WTC11 (cell line): ENCODE measurements at regions not wholly inside any gene's neighbourhood (a gene's known extent, or its start where the extent isn't known, plus 50 kb on each side); places are given as distances from the start of the nearest gene placed in this dataset.

ENCODE experiments used
- AR ChIP-seq: fragments of 250-450 bp; sonication (Bioruptor Pico); IDR thresholded peaks from 2 replicates; pipeline ENCODE4 v1.9.0; 2021; ENCODE audit warnings: mild to moderate bottlenecking
- ATF2 ChIP-seq: sonication (generic); formaldehyde crosslinking; IDR thresholded peaks from 2 replicates; pipeline ENCODE4 v1.8.1; 2022; ENCODE audit warnings: low read depth, missing genetic modification reagents, borderline replicate concordance
- CTCF ChIP-seq: fragments of 200-600 bp; IDR thresholded peaks from 2 replicates; pipeline ENCODE4 v1.8.0; 2022; ENCODE audit warnings: antibody characterized with exemption
- E2F1 ChIP-seq: sonication (generic); formaldehyde crosslinking; IDR thresholded peaks from 2 replicates; pipeline ENCODE4 v1.8.0; 2022; ENCODE audit warnings: mild to moderate bottlenecking, missing genetic modification reagents
- ETV6 ChIP-seq: sonication (generic); formaldehyde crosslinking; IDR thresholded peaks from 2 replicates; pipeline ENCODE4 v1.8.1; 2022; ENCODE audit warnings: mild to moderate bottlenecking, missing genetic modification reagents
- GABPB1 ChIP-seq: sonication (generic); formaldehyde crosslinking; IDR thresholded peaks from 2 replicates; pipeline ENCODE4 v1.8.1; 2023; ENCODE audit warnings: mild to moderate bottlenecking, missing genetic modification reagents
- NR2C2 ChIP-seq: sonication (generic); formaldehyde crosslinking; IDR thresholded peaks from 2 replicates; pipeline ENCODE4 v1.8.0; 2022; ENCODE audit warnings: mild to moderate bottlenecking, missing genetic modification reagents
- RORB ChIP-seq: fragments of 250-450 bp; sonication (Bioruptor Pico); IDR thresholded peaks from 2 replicates; pipeline ENCODE4 v1.9.0; 2021; ENCODE audit warnings: mild to moderate bottlenecking
- ZBTB43 ChIP-seq: sonication (generic); formaldehyde crosslinking; IDR thresholded peaks from 2 replicates; pipeline ENCODE4 v1.8.1; 2023; ENCODE audit warnings: mild to moderate bottlenecking, missing genetic modification reagents
- ZMAT4 ChIP-seq: fragments of 250-450 bp; sonication (Bioruptor Pico); IDR thresholded peaks from 2 replicates; pipeline ENCODE4 v1.9.0; 2021; ENCODE audit warnings: mild to moderate bottlenecking
- ZSCAN18 ChIP-seq: fragments of 250-450 bp; sonication (Bioruptor Pico); IDR thresholded peaks from 2 replicates; pipeline ENCODE4 v2.1.2; 2022; ENCODE audit warnings: mild to moderate bottlenecking, moderate library complexity

- TF ChIP-seq AR: no peak
- TF ChIP-seq NR2C2 (CRISPR knock-in tag): no peak
- TF ChIP-seq RORB (CRISPR knock-in tag): no peak
- no peak for TF ChIP-seq ZMAT4 (CRISPR knock-in tag)
- TF ChIP-seq GABPB1: no peak
- TF ChIP-seq CTCF: no peak
- TF ChIP-seq ZSCAN18: no peak
- no peak for TF ChIP-seq ETV6
- no peak for TF ChIP-seq ATF2
- TF ChIP-seq ZBTB43 (CRISPR knock-in tag): no peak
- no peak for TF ChIP-seq E2F1
Observed at GRCh38 chr10:84089162-84089561, 50.1 kb upstream of the GHITM start (continued).
